ENCODE measurements at regions not wholly inside any gene's neighbourhood (a gene's known extent, or its start where the extent isn't known, plus 50 kb on each side); places are given as distances from the start of the nearest gene placed in this dataset.

DNA sequence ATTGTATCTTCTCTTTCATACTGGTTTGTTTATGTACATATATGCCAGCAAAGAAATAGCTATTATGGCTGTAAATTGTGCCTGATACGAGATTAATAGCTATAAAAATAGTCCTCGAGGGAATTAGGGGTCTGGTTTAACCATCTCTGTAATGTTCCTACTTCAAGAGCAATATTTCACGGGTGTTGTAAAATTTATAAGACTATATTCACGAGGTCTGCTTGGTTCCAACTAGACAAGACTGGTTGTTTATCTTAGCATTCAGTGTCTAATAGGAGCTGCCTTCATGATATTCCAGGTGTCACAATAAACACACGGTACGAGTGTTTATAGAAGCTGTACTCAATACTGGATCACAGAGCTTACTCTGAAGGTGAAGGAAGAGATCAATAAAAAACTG, 389.9 kb downstream of the SIPA1L2 start:
- no peaks in the 10 kb centered on the region; the same call in 1 of the 2 replicates for H3K4me1 ChIP-seq
- TF ChIP-seq CTCF (IDR thresholded peaks at IDR 0.05; ENCODE audit: low read depth, low read length) = no peak
- no peaks in the 10 kb centered on the region for H3K36me3 ChIP-seq
- no peak for DNase-seq
- no peaks in the 10 kb centered on the region for H3K9me3 ChIP-seq
- H3K27me3 ChIP-seq = no peaks in the 10 kb centered on the region
- H3K4me3 ChIP-seq (ENCODE audit: low read depth, low read length) = no peak overlapping the region

DNA sequence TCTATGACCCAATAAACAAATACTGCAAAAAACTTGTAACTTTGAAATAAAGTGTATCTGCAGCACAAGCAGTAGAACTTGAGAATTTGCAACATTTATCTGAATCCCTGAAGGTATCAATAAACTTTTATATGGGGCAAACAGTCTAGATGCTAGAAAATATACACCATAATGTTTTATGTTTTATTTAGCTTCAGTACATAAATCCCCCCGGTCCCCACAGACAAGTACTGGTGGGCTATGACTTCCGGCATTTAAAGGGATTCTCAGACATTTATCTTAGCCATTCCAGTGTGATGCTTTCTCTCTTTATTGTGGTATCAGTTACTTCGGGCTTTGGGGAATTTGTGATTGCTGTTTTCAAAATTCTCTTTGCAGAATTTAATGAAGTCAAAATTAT, 390.4 kb downstream of the SIPA1L2 start:
- H3K36me3 ChIP-seq = no peaks in the 10 kb centered on the region
- no peaks in the 10 kb centered on the region for H3K27me3 ChIP-seq
- H3K4me1 ChIP-seq = no peaks in the 10 kb centered on the region; the same call in 1 of the 2 replicates
- no peak for TF ChIP-seq CTCF (IDR thresholded peaks at IDR 0.05; ENCODE audit: low read depth, low read length)
- H3K4me3 ChIP-seq (ENCODE audit: low read depth, low read length) = no peak overlapping the region
- no peaks in the 10 kb centered on the region for H3K9me3 ChIP-seq
- DNase-seq = no peak

DNA sequence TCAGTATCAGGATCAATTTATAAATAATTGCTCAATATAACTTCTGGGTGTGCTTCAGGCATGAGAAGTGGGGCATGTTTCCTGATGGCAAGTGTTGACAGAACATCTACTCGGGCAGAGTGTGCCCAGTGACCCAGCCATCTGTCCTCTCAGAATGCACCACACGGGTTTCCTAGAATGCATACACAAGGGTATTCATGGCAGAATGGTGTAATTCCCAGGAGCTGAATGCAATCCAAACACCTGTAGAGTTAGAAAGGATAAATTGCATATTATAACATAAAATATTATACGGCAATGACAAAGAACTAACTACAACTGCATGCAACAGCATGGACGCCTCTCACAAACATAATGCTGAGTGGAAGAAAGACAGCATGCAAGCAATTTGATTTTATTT, 391.9 kb downstream of the SIPA1L2 start:
- TF ChIP-seq CTCF (IDR thresholded peaks at IDR 0.05; ENCODE audit: low read depth, low read length) = no peak
- Histone ChIP-seq H3K9me3 (no peaks in the 10 kb centered on the region), H3K36me3 (no peaks in the 10 kb centered on the region), H3K27me3 (no peaks in the 10 kb centered on the region), H3K4me3 (ENCODE audit: low read depth, low read length) (no peak overlapping the region), H3K4me1 (no peaks in the 10 kb centered on the region)
- DNase-seq = no peak

- Histone ChIP-seq H3K4me1 (peaks cover 5% of the 10 kb centered on the region; the same call in 1 of the 2 replicates), H3K9me3 (no peaks in the 10 kb centered on the region), H3K4me3 (ENCODE audit: low read depth, low read length) (no peak overlapping the region), H3K36me3 (no peaks in the 10 kb centered on the region), H3K27me3 (no peaks in the 10 kb centered on the region)
- peak; percentile 28 for DNase-seq
- no peak for TF ChIP-seq CTCF (IDR thresholded peaks at IDR 0.05; ENCODE audit: low read depth, low read length)
Measured at GRCh38 chr1:232227306-232227705, 402.6 kb downstream of the SIPA1L2 start.

GRCh38 chr1:232226197-232226712, 403.7 kb downstream of the SIPA1L2 start:
- H3K36me3 ChIP-seq = no peaks in the 10 kb centered on the region
- DNase-seq = no peak
- H3K9me3 ChIP-seq = no peaks in the 10 kb centered on the region
- H3K4me3 ChIP-seq (ENCODE audit: low read depth, low read length) = no peak overlapping the region; the same call in 1 of the 2 replicates
- no peaks in the 10 kb centered on the region for H3K27me3 ChIP-seq
- TF ChIP-seq CTCF (IDR thresholded peaks at IDR 0.05; ENCODE audit: low read depth, low read length) = no peak
- peaks cover 5% of the 10 kb centered on the region; the same call in 1 of the 2 replicates for H3K4me1 ChIP-seq

DNA sequence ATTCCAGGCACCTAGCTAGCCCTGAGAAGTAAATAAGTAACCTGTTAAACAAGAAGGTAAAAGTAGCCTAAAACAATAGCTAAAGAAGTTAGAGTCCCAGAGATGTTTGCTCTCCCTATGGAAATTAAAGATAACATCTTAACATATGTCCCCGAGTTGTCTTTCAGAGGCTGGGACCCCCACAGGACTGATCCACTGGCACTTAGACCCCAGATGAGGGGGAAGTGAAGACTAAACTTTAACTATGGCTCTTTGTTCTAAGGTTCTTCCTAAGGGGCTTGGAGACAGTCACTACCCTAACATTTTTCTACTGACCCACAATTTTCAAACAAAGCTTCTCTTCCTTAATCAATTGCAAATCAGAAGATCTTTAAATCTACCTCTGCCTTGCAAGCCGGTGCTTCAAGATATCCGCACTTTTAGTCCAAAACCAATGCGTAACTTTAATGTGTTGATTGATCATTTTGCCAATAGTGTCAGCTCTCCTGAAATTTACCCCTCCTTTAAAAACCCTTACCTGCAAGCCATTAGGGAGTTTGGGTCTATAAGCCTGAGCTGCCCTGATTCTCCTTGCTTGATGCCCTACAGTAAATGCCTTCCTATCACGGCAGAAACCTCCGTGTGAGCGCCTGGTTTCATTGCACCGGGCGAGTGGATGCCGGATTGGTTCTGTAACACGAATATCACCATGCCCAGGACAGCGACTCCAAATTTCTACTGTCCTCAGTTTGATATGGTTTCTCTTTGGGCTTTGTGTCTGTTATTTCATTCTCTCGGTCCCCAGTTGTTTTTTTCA, 404.4 kb downstream of the SIPA1L2 start:
- Histone ChIP-seq H3K9me3 (no peaks in the 10 kb centered on the region), H3K4me3 (ENCODE audit: low read depth, low read length) (no peak overlapping the region), H3K27me3 (no peaks in the 10 kb centered on the region), H3K4me1 (peaks cover 5% of the 10 kb centered on the region; the same call in 1 of the 2 replicates), H3K36me3 (no peaks in the 10 kb centered on the region)
- no peak for DNase-seq
- TF ChIP-seq CTCF (IDR thresholded peaks at IDR 0.05; ENCODE audit: low read depth, low read length) = no peak
